SK-N-MC (cell line): ENCODE measurements at regions not wholly inside any gene's neighbourhood (a gene's known extent, or its start where the extent isn't known, plus 50 kb on each side); places are given as distances from the start of the nearest gene placed in this dataset.
"Not testable (repeated sequence)": the region's sequence is repeated elsewhere in the genome, so short reads cannot be mapped to it uniquely, and the experiment has no call there.

Experiments
- EZH2 ChIP-seq: fragments of 200-600 bp; sonication (generic); IDR thresholded peaks from one replicate; pipeline ENCODE4 v1.6.1; 2017; ENCODE audit warnings: antibody characterized with exemption
- FOXP2 ChIP-seq: optimal IDR thresholded peaks from 2 replicates; pipeline ENCODE3; 2011; ENCODE audit warnings: mild to moderate bottlenecking, moderate library complexity; ENCODE audit not compliant: insufficient read depth; ENCODE audit errors: extremely low read length, control extremely low read depth
- POLR2AphosphoS5 ChIP-seq: IDR thresholded peaks from 2 replicates; pipeline ENCODE4 v1.6.1; 2012; ENCODE audit warnings: mild to moderate bottlenecking, low read depth, low read length, borderline replicate concordance

GRCh38 chr17:45573326-45573725 is 82.8 kb upstream of the PLEKHM1 start:
- not testable (repeated sequence) for TF ChIP-seq EZH2, POLR2AphosphoS5, FOXP2
